SK-N-SH (cell line): ENCODE measurements at regions not wholly inside any gene's neighbourhood (a gene's known extent, or its start where the extent isn't known, plus 50 kb on each side); places are given as distances from the start of the nearest gene placed in this dataset.

Source experiments
- CTCF ChIA-PET: fragments of 300-600, 350-600 bp; formaldehyde crosslinking; extraction: SDS; loops from one replicate; lab custom pipeline; 2021; lab: Yijun Ruan, JAX
- POLR2A ChIA-PET: fragments of 350-600 bp; sonication (Branson Sonifier 250); formaldehyde crosslinking; extraction: SDS; loops from one replicate; lab custom pipeline; 2020; ENCODE audit warnings: antibody characterized with exemption, inconsistent platforms; lab: Yijun Ruan, JAX
- DNase-seq: peaks from one replicate; pipeline ENCODE4 v3.0.0; 2012
- H2AFZ ChIP-seq: fragments of 200-600 bp; sonication (generic); 2 replicates; pipeline ENCODE4 v1.8.1; 2016; ENCODE audit warnings: antibody characterized with exemption, mild to moderate bottlenecking, low read depth
- H3F3A ChIP-seq: fragments of 200-600 bp; sonication (generic); replicated peaks from 2 replicates; pipeline ENCODE3; 2016; ENCODE audit warnings: antibody characterized with exemption, mild to moderate bottlenecking; ENCODE audit not compliant: insufficient read depth
- H3K27ac ChIP-seq, 2 experiments: fragments of 200-500 bp in 1 of 2; fragments of 200-600 bp in 1 of 2; sonication (Bioruptor generic) in 1 of 2; sonication (generic), shearing (Covaris generic) in 1 of 2; 2 replicates each; pipeline versions ENCODE4 v1.5.1 to v1.6.1; 2014 to 2016; ENCODE audit warnings: low read depth in 2 of 2, inconsistent platforms in 1 of 2, low read length in 1 of 2, mild to moderate bottlenecking in 1 of 2, mixed read lengths in 1 of 2
- H3K27me3 ChIP-seq: fragments of 200-600 bp; sonication (generic), shearing (Covaris generic); 2 replicates; pipeline ENCODE4 v1.6.1; 2016; ENCODE audit warnings: mixed run types; ENCODE audit not compliant: insufficient read depth
- H3K36me3 ChIP-seq, 2 experiments: fragments of 200-500 bp in 1 of 2; fragments of 200-600 bp in 1 of 2; sonication (Bioruptor generic) in 1 of 2; sonication (generic) in 1 of 2; replicated peaks in 1 of 2; 2 replicates each; pipeline versions ENCODE3 to v1.5.1; 2014 to 2016; ENCODE audit warnings: low read length in 1 of 2, mild to moderate bottlenecking in 1 of 2; ENCODE audit not compliant: insufficient read depth in 2 of 2, control insufficient read depth in 1 of 2
- H3K4me1 ChIP-seq, 2 experiments: fragments of 200-500 bp in 1 of 2; fragments of 200-600 bp in 1 of 2; sonication (Bioruptor generic) in 1 of 2; sonication (generic), shearing (Covaris generic) in 1 of 2; 2 replicates each; pipeline versions ENCODE4 v1.5.1 to v1.6.1; 2014 to 2016; ENCODE audit warnings: low read depth in 1 of 2, low read length in 1 of 2, mixed run types in 1 of 2; ENCODE audit not compliant: insufficient read depth in 2 of 2, control insufficient read depth in 1 of 2
- H3K4me2 ChIP-seq: fragments of 200-600 bp; sonication (generic), shearing (Covaris generic); 2 replicates; pipeline ENCODE4 v1.6.1; 2017; ENCODE audit warnings: mixed run types
- H3K4me3 ChIP-seq, 2 experiments: fragments of 200-500 bp in 1 of 2; fragments of 200-600 bp in 1 of 2; sonication (Bioruptor generic) in 1 of 2; sonication (generic), shearing (Covaris generic) in 1 of 2; 2 replicates each; pipeline versions ENCODE4 v1.5.1 to v1.8.1; 2014 to 2016; ENCODE audit warnings: low read depth in 2 of 2, inconsistent platforms in 1 of 2, low read length in 1 of 2, mild to moderate bottlenecking in 1 of 2, mixed read lengths in 1 of 2, moderate library complexity in 1 of 2
- H3K79me2 ChIP-seq: fragments of 200-600 bp; sonication (generic); 2 replicates; pipeline ENCODE4 v1.8.1; 2017; ENCODE audit warnings: mild to moderate bottlenecking; ENCODE audit not compliant: insufficient read depth
- H3K9ac ChIP-seq: fragments of 200-600 bp; sonication (generic); 2 replicates; pipeline ENCODE4 v1.6.1; 2017; ENCODE audit warnings: mixed run types
- H3K9me2 ChIP-seq: fragments of 200-600 bp; sonication (generic); 2 replicates; pipeline ENCODE4 v1.6.1; 2017; ENCODE audit warnings: mixed run types
- H3K9me3 ChIP-seq: fragments of 200-600 bp; sonication (generic); 2 replicates; pipeline ENCODE4 v1.6.1; 2017; ENCODE audit warnings: mixed run types, mild to moderate bottlenecking, moderate library complexity
- H4K20me1 ChIP-seq: fragments of 200-600 bp; sonication (generic); 2 replicates; pipeline ENCODE4 v1.6.1; 2017; ENCODE audit warnings: mild to moderate bottlenecking, mixed run types; ENCODE audit not compliant: insufficient read depth
- ELF1 ChIP-seq: IDR thresholded peaks from 2 replicates; pipeline ENCODE4 v1.4.0; 2012
- EZH2phosphoT487 ChIP-seq: fragments of 200-600 bp; sonication (generic); IDR thresholded peaks from 2 replicates; pipeline ENCODE4 v1.6.1; 2017; ENCODE audit warnings: low read depth, mixed run types, mild to moderate bottlenecking, antibody characterized with exemption, moderate library complexity, borderline replicate concordance
- FOXM1 ChIP-seq: IDR thresholded peaks from 2 replicates; pipeline ENCODE4 v1.4.0; 2012; ENCODE audit warnings: low read depth, mild to moderate bottlenecking
- GATA2 ChIP-seq: sonication (generic); formaldehyde crosslinking; IDR thresholded peaks from 2 replicates; pipeline ENCODE4 v1.5.0; 2020; ENCODE audit warnings: mild to moderate bottlenecking, missing genetic modification reagents
- IRF3 ChIP-seq: fragments of 150-350 bp; IDR thresholded peaks from 2 replicates; pipeline ENCODE4 v1.6.1; 2016; ENCODE audit warnings: mild to moderate bottlenecking, low read depth, low read length
- JUND ChIP-seq: IDR thresholded peaks from 2 replicates; pipeline ENCODE4 v1.4.0; 2012
- NRF1 ChIP-seq: IDR thresholded peaks from 2 replicates; pipeline ENCODE4 v1.6.1; 2012; ENCODE audit warnings: low read depth, mild to moderate bottlenecking, low read length
- RAD21 ChIP-seq: IDR thresholded peaks from 2 replicates; pipeline ENCODE4 v1.6.1; 2012; ENCODE audit warnings: mild to moderate bottlenecking, low read length
- RFX5 ChIP-seq: IDR thresholded peaks from 2 replicates; pipeline ENCODE4 v1.6.1; 2012; ENCODE audit warnings: mild to moderate bottlenecking, improper control_type of control experiment, low read length
- RXRA ChIP-seq: IDR thresholded peaks from 2 replicates; pipeline ENCODE4 v1.4.0; 2012; ENCODE audit warnings: low read depth, mild to moderate bottlenecking, borderline replicate concordance
- WGBS: methylation state at CpG from one replicate; pipeline ENCODE4 v1.1.6; 2017; ENCODE audit warnings: low lambda C conversion rate; 5-methylcytosine and 5-hydroxymethylcytosine counted together
- TF ChIP-seq, protein P1 (sequence below): IDR thresholded peaks from 2 replicates; pipeline ENCODE4 v1.6.1; 2012; ENCODE audit warnings: mild to moderate bottlenecking, low read depth, low read length, moderate library complexity

GRCh38 chr15:59886441-59886840 is 117.7 kb upstream of the FOXB1 start:
- H3K9me3 ChIP-seq, result no peaks in the 10 kb centered on the region
- WGBS, result 19% methylated on average over 3 of the region's 3 CpGs
- no peaks in the 10 kb centered on the region for H4K20me1 ChIP-seq
- no peaks in the 10 kb centered on the region for H3K27me3 ChIP-seq
- DNase-seq, result no peak
- H3K9me2 ChIP-seq, result no peaks in the 10 kb centered on the region
- ChIA-PET CTCF (interaction anchor here (0.8 kb wide), 1 partner anchor 25 kb away, joined by 3 read pairs; no protein-coding TSS in a partner anchor), POLR2A (no interaction called here)
- H3K4me2 ChIP-seq, result no peak overlapping the region
- peaks cover 0 to 2% of the 10 kb centered on the region in 2 experiments; a peak in 1 of 4 replicates for H3K4me1 ChIP-seq
- H3K4me3 ChIP-seq, result no peak overlapping the region
- no peaks in the 10 kb centered on the region for H3K36me3 ChIP-seq
- H3K9ac ChIP-seq, result no peak overlapping the region
- no peaks in the 10 kb centered on the region for H3K79me2 ChIP-seq
- H3F3A ChIP-seq, result no peaks in the 10 kb centered on the region
- H3K27ac ChIP-seq, result no peak overlapping the region
- H2AFZ ChIP-seq, result no peak overlapping the region
- no peak for TF ChIP-seq FOXM1
- no peak for TF ChIP-seq RFX5
- no peak for TF ChIP-seq RXRA
- no peak for TF ChIP-seq ELF1
- TF ChIP-seq, protein P1, sequence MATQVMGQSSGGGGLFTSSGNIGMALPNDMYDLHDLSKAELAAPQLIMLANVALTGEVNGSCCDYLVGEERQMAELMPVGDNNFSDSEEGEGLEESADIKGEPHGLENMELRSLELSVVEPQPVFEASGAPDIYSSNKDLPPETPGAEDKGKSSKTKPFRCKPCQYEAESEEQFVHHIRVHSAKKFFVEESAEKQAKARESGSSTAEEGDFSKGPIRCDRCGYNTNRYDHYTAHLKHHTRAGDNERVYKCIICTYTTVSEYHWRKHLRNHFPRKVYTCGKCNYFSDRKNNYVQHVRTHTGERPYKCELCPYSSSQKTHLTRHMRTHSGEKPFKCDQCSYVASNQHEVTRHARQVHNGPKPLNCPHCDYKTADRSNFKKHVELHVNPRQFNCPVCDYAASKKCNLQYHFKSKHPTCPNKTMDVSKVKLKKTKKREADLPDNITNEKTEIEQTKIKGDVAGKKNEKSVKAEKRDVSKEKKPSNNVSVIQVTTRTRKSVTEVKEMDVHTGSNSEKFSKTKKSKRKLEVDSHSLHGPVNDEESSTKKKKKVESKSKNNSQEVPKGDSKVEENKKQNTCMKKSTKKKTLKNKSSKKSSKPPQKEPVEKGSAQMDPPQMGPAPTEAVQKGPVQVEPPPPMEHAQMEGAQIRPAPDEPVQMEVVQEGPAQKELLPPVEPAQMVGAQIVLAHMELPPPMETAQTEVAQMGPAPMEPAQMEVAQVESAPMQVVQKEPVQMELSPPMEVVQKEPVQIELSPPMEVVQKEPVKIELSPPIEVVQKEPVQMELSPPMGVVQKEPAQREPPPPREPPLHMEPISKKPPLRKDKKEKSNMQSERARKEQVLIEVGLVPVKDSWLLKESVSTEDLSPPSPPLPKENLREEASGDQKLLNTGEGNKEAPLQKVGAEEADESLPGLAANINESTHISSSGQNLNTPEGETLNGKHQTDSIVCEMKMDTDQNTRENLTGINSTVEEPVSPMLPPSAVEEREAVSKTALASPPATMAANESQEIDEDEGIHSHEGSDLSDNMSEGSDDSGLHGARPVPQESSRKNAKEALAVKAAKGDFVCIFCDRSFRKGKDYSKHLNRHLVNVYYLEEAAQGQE, result no peak
- TF ChIP-seq RAD21, result no peak
- TF ChIP-seq GATA2, result no peak

- H3K4me2 ChIP-seq, result no peak overlapping the region
- TF ChIP-seq NRF1 (no peak), EZH2phosphoT487 (no peak), JUND (no peak), IRF3 (no peak)
- TF ChIP-seq, all 33 proteins: peak for 0
- Histone ChIP-seq H3K9me3 (no peaks in the 10 kb centered on the region), H3K79me2 (no peaks in the 10 kb centered on the region), H3K4me3 (no peak overlapping the region), H4K20me1 (no peaks in the 10 kb centered on the region), H3K27ac (no peak overlapping the region), H2AFZ (no peak overlapping the region), H3K4me1 (peaks cover 0 to 2% of the 10 kb centered on the region in 2 experiments; a peak in 1 of 4 replicates), H3K36me3 (no peaks in the 10 kb centered on the region), H3F3A (no peaks in the 10 kb centered on the region), H3K27me3 (no peaks in the 10 kb centered on the region), H3K9ac (no peak overlapping the region), H3K9me2 (no peaks in the 10 kb centered on the region)
- POLR2A ChIA-PET, result no interaction called here
- CTCF ChIA-PET, result interaction anchor here (0.8 kb wide), 1 partner anchor 25 kb away, joined by 3 read pairs; no protein-coding TSS in a partner anchor
- 22% methylated on average over 7 of the region's 7 CpGs for WGBS
- DNase-seq, result peak; percentile 6
These were observed 118.3 kb upstream of the FOXB1 start for GRCh38 chr15:59885832-59886231.
